ENCODE measurements at regions not wholly inside any gene's neighbourhood (a gene's known extent, or its start where the extent isn't known, plus 50 kb on each side); places are given as distances from the start of the nearest gene placed in this dataset.

GRCh38 chr3:15942936-15943335 lies 145.2 kb upstream of the ANKRD28 start:
- Histone ChIP-seq H3K27me3 (ENCODE audit: control insufficient read depth, insufficient read depth, low read length) (no peaks in the 10 kb centered on the region), H3K27ac (ENCODE audit: low read length) (peak overlapping the region; percentile 23), H3K4me1 (ENCODE audit: control insufficient read depth, insufficient read depth, low read length) (peaks cover 11% of the 10 kb centered on the region), H3K4me3 (ENCODE audit: low read length) (no peak overlapping the region), H3K36me3 (ENCODE audit: control insufficient read depth, insufficient read depth, low read length) (no peaks in the 10 kb centered on the region), H3K9me3 (replicated peaks; ENCODE audit: control insufficient read depth, low read depth, low read length) (no peaks in the 10 kb centered on the region)
- 85% methylated on average over 2 of the region's 2 CpGs for WGBS (ENCODE audit: insufficient coverage)
- DNase-seq, result no peak

GRCh38 chr3:15948388-15948787 lies 150.6 kb upstream of the ANKRD28 start:
- DNase-seq, result no peak
- WGBS (ENCODE audit: insufficient coverage), result no CpG with 5 or more reads among the region's 1 CpG
- Histone ChIP-seq H3K4me1 (ENCODE audit: control insufficient read depth, insufficient read depth, low read length) (no peaks in the 10 kb centered on the region), H3K36me3 (ENCODE audit: control insufficient read depth, insufficient read depth, low read length) (no peaks in the 10 kb centered on the region), H3K9me3 (replicated peaks; ENCODE audit: control insufficient read depth, low read depth, low read length) (no peaks in the 10 kb centered on the region), H3K27me3 (ENCODE audit: control insufficient read depth, insufficient read depth, low read length) (no peaks in the 10 kb centered on the region), H3K4me3 (ENCODE audit: low read length) (no peak overlapping the region), H3K27ac (ENCODE audit: low read length) (no peak overlapping the region)

DNA sequence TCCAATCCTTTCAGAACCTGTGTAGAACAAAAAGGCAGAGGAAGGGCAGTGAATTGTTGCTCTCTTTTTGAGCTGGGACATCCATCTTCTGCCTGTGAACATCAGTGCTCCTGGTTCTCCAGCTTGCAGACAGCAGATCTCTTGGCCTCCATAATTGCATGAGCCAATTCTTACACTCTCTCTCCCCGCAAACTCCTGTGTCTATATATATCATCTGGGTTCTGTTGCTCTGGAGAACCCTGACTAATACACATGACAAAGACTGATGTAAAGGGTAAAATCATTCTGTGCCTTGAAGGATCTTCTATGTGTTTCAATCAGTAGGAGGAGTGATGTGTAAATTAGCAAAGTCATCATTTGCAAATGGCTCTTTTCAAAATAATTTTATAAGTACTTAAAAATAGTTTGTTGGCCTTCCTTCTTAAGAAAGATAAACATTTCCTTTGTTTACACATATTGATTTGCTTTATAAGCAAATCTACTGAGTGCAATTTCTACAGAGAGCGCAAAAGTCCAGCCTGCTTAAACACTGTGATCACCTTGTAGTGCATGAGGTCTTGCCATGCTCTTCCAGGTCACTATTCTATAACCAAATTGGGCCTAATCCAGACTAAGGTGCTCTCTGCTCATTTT lies 154.9 kb upstream of the ANKRD28 start:
- Histone ChIP-seq H3K36me3 (ENCODE audit: control insufficient read depth, insufficient read depth, low read length) (no peaks in the 10 kb centered on the region), H3K27me3 (ENCODE audit: control insufficient read depth, insufficient read depth, low read length) (no peaks in the 10 kb centered on the region), H3K4me3 (ENCODE audit: low read length) (no peak overlapping the region), H3K9me3 (replicated peaks; ENCODE audit: control insufficient read depth, low read depth, low read length) (peaks cover 2% of the 10 kb centered on the region), H3K27ac (ENCODE audit: low read length) (no peak overlapping the region), H3K4me1 (ENCODE audit: control insufficient read depth, insufficient read depth, low read length) (no peaks in the 10 kb centered on the region)
- DNase-seq, result no peak
- no CpG with 5 or more reads among the region's 2 CpGs for WGBS (ENCODE audit: insufficient coverage)

DNA sequence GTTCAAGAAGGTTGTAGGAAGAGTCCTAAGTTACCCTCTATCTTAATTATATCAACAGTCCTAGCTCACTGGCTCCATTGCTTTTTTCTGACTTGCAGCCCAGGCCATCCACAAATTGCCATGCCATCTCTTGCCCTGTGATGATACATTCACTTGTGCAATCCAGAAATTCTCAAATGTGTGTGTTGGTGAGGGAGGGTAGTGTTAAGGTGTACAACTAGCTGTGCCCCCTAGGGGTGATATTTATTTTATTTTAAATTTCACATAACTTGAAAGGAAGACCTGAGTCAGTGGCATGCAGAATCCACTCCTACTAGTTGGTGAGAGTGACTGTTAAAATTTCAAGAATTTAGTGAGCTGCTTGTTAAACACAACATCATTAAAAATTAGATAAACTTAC lies 156.1 kb upstream of the ANKRD28 start:
- H3K4me1 ChIP-seq (ENCODE audit: control insufficient read depth, insufficient read depth, low read length), result peaks cover 2% of the 10 kb centered on the region
- DNase-seq, result no peak

DNA sequence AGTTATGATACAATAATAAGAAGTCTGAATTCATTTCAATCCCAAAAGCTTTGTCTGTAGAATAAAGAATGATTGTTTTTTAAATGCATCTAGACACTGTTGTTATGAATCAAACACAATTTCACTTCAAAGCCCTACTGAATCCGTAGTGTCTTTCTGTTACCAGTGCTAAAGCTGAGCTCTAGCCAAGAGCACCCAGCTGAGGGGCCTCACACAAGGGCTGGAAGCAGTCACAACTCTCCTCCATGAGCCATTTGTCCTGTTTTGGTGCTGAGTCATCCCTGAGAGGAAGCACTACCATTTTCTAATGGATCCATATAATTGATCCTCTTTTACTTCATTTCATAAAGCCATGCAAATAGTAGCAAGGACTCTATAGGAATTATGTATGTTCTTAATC lies 158.2 kb upstream of the ANKRD28 start:
- 33% methylated on average over 1 of the region's 1 CpG for WGBS (ENCODE audit: insufficient coverage)

More for the DNA sequence above, 156.1 kb upstream of the ANKRD28 start:
- Histone ChIP-seq H3K27ac (ENCODE audit: low read length) (no peak overlapping the region), H3K27me3 (ENCODE audit: control insufficient read depth, insufficient read depth, low read length) (no peaks in the 10 kb centered on the region), H3K9me3 (replicated peaks; ENCODE audit: control insufficient read depth, low read depth, low read length) (peaks cover 2% of the 10 kb centered on the region), H3K36me3 (ENCODE audit: control insufficient read depth, insufficient read depth, low read length) (no peaks in the 10 kb centered on the region), H3K4me3 (ENCODE audit: low read length) (no peak overlapping the region)

DNA sequence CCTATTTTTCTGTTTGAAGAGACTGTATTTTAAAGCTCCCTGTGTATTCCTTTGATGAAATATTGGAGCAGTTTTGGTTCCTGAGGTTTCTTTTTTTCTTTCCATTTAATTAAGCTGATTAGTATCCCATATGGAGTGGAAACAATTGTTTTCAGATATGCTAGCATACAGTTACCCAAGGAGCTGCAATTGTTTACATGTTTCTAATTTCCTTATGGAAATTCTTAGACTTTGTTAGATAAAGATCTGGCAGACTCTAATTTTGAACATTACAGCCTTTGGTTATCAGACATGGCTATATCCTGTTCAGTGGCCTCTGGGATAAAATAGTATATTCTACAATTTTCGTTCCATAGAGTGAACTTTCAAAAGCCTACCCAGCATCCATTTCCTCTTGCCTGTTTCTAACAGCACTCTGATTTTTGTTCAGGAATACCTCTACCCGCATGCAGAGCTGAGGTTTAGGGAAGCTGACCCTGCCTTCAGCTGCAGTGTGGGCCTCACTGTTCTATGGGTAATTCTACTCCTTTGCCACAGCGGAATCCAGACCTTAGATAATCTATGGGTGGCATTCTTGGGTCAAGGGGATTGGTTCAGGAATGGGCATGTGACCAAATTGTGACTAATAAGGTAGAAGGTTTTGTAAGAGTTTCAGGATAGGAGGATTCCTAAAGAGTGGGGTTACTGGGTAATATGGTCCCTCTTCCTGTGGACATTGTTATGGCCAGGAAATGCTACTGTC lies 161.1 kb upstream of the ANKRD28 start:
- Histone ChIP-seq H3K27ac (ENCODE audit: low read length) (peak overlapping the region; percentile 75), H3K4me3 (ENCODE audit: low read length) (no peak overlapping the region), H3K27me3 (ENCODE audit: control insufficient read depth, insufficient read depth, low read length) (no peaks in the 10 kb centered on the region), H3K9me3 (replicated peaks; ENCODE audit: control insufficient read depth, low read depth, low read length) (peaks cover 2% of the 10 kb centered on the region), H3K4me1 (ENCODE audit: control insufficient read depth, insufficient read depth, low read length) (peaks cover 7% of the 10 kb centered on the region), H3K36me3 (ENCODE audit: control insufficient read depth, insufficient read depth, low read length) (no peaks in the 10 kb centered on the region)
- WGBS (ENCODE audit: insufficient coverage), result 79% methylated on average over 2 of the region's 3 CpGs
- DNase-seq, result peak; percentile 44

More for the DNA sequence above, 158.2 kb upstream of the ANKRD28 start:
- H3K4me1 ChIP-seq (ENCODE audit: control insufficient read depth, insufficient read depth, low read length), result peaks cover 7% of the 10 kb centered on the region
- no peak overlapping the region for H3K27ac ChIP-seq (ENCODE audit: low read length)
- no peak overlapping the region for H3K4me3 ChIP-seq (ENCODE audit: low read length)
- peaks cover 2% of the 10 kb centered on the region for H3K9me3 ChIP-seq (replicated peaks; ENCODE audit: control insufficient read depth, low read depth, low read length)
- DNase-seq, result no peak
- no peaks in the 10 kb centered on the region for H3K36me3 ChIP-seq (ENCODE audit: control insufficient read depth, insufficient read depth, low read length)
- H3K27me3 ChIP-seq (ENCODE audit: control insufficient read depth, insufficient read depth, low read length), result no peaks in the 10 kb centered on the region

- Histone ChIP-seq H3K4me3 (ENCODE audit: low read length) (no peak overlapping the region), H3K27ac (ENCODE audit: low read length) (peak overlapping the region; percentile 75), H3K9me3 (replicated peaks; ENCODE audit: control insufficient read depth, low read depth, low read length) (peaks cover under 1% of the 10 kb centered on the region), H3K36me3 (ENCODE audit: control insufficient read depth, insufficient read depth, low read length) (no peaks in the 10 kb centered on the region), H3K27me3 (ENCODE audit: control insufficient read depth, insufficient read depth, low read length) (no peaks in the 10 kb centered on the region), H3K4me1 (ENCODE audit: control insufficient read depth, insufficient read depth, low read length) (peaks cover 11% of the 10 kb centered on the region)
- WGBS (ENCODE audit: insufficient coverage), result 38% methylated on average over 2 of the region's 2 CpGs
- DNase-seq, result no peak
Measured at GRCh38 chr3:15959434-15959811, 161.6 kb upstream of the ANKRD28 start.

- peak; percentile 59 for DNase-seq
- Histone ChIP-seq H3K27ac (ENCODE audit: low read length) (peak overlapping the region; percentile 11), H3K4me3 (ENCODE audit: low read length) (peak overlapping the region; percentile 10), H3K4me1 (ENCODE audit: control insufficient read depth, insufficient read depth, low read length) (peaks cover 9% of the 10 kb centered on the region), H3K27me3 (ENCODE audit: control insufficient read depth, insufficient read depth, low read length) (no peaks in the 10 kb centered on the region), H3K9me3 (replicated peaks; ENCODE audit: control insufficient read depth, low read depth, low read length) (no peaks in the 10 kb centered on the region), H3K36me3 (ENCODE audit: control insufficient read depth, insufficient read depth, low read length) (no peaks in the 10 kb centered on the region)
- WGBS (ENCODE audit: insufficient coverage), result 33% methylated on average over 3 of the region's 17 CpGs
Measured at GRCh38 chr3:15964605-15965442, 167.0 kb upstream of the ANKRD28 start.

DNA sequence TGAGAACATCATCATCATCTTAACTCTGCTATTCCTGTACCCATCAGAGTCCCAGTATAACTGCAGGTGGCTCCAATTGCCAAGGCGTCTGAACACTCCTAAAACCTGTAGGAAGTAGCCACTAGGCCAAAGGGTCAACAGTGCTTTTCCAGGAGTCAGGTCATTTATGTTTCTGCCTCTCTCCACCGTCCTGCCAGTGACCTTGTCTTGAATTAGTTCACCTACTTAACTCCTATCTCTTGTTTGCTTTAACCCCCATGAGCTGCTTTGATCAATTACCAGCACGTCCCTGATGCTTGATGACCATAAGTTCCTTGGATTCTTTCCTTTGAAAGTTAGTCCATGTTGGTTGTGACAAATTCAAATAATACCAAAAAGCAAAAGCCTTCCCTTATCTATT lies 169.8 kb upstream of the ANKRD28 start:
- H3K27ac ChIP-seq (ENCODE audit: low read length), result no peak overlapping the region
- peaks cover 9% of the 10 kb centered on the region for H3K4me1 ChIP-seq (ENCODE audit: control insufficient read depth, insufficient read depth, low read length)
- H3K36me3 ChIP-seq (ENCODE audit: control insufficient read depth, insufficient read depth, low read length), result no peaks in the 10 kb centered on the region
- H3K9me3 ChIP-seq (replicated peaks; ENCODE audit: control insufficient read depth, low read depth, low read length), result peaks cover 2% of the 10 kb centered on the region
- H3K4me3 ChIP-seq (ENCODE audit: low read length), result no peak overlapping the region
- H3K27me3 ChIP-seq (ENCODE audit: control insufficient read depth, insufficient read depth, low read length), result no peaks in the 10 kb centered on the region
- DNase-seq, result no peak
- WGBS (ENCODE audit: insufficient coverage), result 41% methylated on average over 2 of the region's 3 CpGs

Measured in muscle of leg (tissue), 3 donors.